ENCODE measurements at regions not wholly inside any gene's neighbourhood (a gene's known extent, or its start where the extent isn't known, plus 50 kb on each side); places are given as distances from the start of the nearest gene placed in this dataset.

GRCh38 chr3:16122155-16122554 lies 52.3 kb upstream of the GALNT15 start:
- no peak for TF ChIP-seq POLR2AphosphoS5 (IDR thresholded peaks at IDR 0.05; ENCODE audit: borderline replicate concordance, low read depth, low read length)
- no peak for TF ChIP-seq EZH2 (IDR thresholded peaks at IDR 0.05)

Measured in SK-N-MC (cell line).